ENCODE measurements at regions not wholly inside any gene's neighbourhood (a gene's known extent, or its start where the extent isn't known, plus 50 kb on each side); places are given as distances from the start of the nearest gene placed in this dataset.
"Not testable (repeated sequence)": the region's sequence is repeated elsewhere in the genome, so short reads cannot be mapped to it uniquely, and the experiment has no call there.

GRCh38 chr17:26936645-26937044, 357.3 kb upstream of the WSB1 start:
- not testable (repeated sequence) for H3K4me3 ChIP-seq, DNase-seq, H3K27ac ChIP-seq, H3K27me3 ChIP-seq, H3K36me3 ChIP-seq, H3K4me1 ChIP-seq
- peak; percentile 68 to 79 for ATAC-seq (ENCODE audit: low FRiP score in 2 of 2)
- WGBS, 2 donors, result 78 to 83% methylated on average over 4 of the region's 4 CpGs
- H3K9me3 ChIP-seq, result peaks cover 0 to 48% (median 18%) of the 10 kb centered on the region in 4 donors

GRCh38 chr17:26937750-26938322, 356.1 kb upstream of the WSB1 start:
- H3K4me1 ChIP-seq, H3K36me3 ChIP-seq, H3K27me3 ChIP-seq, H3K27ac ChIP-seq, H3K4me3 ChIP-seq, DNase-seq: not testable (repeated sequence)
- WGBS, 2 donors, result 14 to 38% methylated on average over 1 of the region's 1 CpG
- ATAC-seq (ENCODE audit: low FRiP score in 2 of 2), result peak; percentile 80 to 93
- peaks cover 0 to 48% (median 18%) of the 10 kb centered on the region in 4 donors for H3K9me3 ChIP-seq

- not testable (repeated sequence) for H3K36me3 ChIP-seq, H3K4me1 ChIP-seq, H3K27me3 ChIP-seq, H3K27ac ChIP-seq, H3K4me3 ChIP-seq, DNase-seq
- WGBS, 2 donors, result 83 to 84% methylated on average over 8 of the region's 8 CpGs
- peaks cover 0 to 48% (median 18%) of the 10 kb centered on the region in 4 donors for H3K9me3 ChIP-seq
- peak in 1 of 2 donors; percentile 50 for ATAC-seq (ENCODE audit: low FRiP score in 2 of 2)
Measured at GRCh38 chr17:26939755-26940154, 354.2 kb upstream of the WSB1 start.

- not testable (repeated sequence) for H3K4me3 ChIP-seq, H3K36me3 ChIP-seq, DNase-seq, H3K4me1 ChIP-seq, H3K27ac ChIP-seq, H3K27me3 ChIP-seq
- peaks cover 0 to 48% (median 18%) of the 10 kb centered on the region in 4 donors for H3K9me3 ChIP-seq
- peak; percentile 69 to 90 for ATAC-seq (ENCODE audit: low FRiP score in 2 of 2)
- WGBS, 2 donors, result 42 to 52% methylated on average over 2 of the region's 2 CpGs
Measured at GRCh38 chr17:26940587-26940986, 353.3 kb upstream of the WSB1 start.

GRCh38 chr17:26962255-26963162, 331.4 kb upstream of the WSB1 start:
- Histone ChIP-seq H3K36me3 (no peaks in the 10 kb centered on the region), H3K4me3 (no peak overlapping the region), H3K9me3 (peaks cover 0 to 6% (median 0%) of the 10 kb centered on the region in 4 donors), H3K27ac (no peak overlapping the region), H3K27me3 (peaks cover 0 to 11% (median 3%) of the 10 kb centered on the region in 4 donors), H3K4me1 (no peaks in the 10 kb centered on the region)
- ATAC-seq (ENCODE audit: low FRiP score in 2 of 2) (no peak), DNase-seq (peak in 1 of 2 donors; percentile 62)
- TF ChIP-seq CTCF (IDR thresholded peaks at IDR 0.05) (no peak), EP300 (IDR thresholded peaks at IDR 0.05) (no peak), POLR2AphosphoS5 (IDR thresholded peaks at IDR 0.05) (no peak), POLR2A (IDR thresholded peaks at IDR 0.05) (no peak)
- 32 to 44% methylated on average over 45 to 91 of the region's 91 CpGs for WGBS, 2 donors

GRCh38 chr17:26963163-26963503, 330.8 kb upstream of the WSB1 start:
- DNase-seq, result no peak
- Histone ChIP-seq H3K9me3 (peaks cover 0 to 6% (median 0%) of the 10 kb centered on the region in 4 donors), H3K4me3 (no peak overlapping the region), H3K4me1 (no peaks in the 10 kb centered on the region), H3K36me3 (no peaks in the 10 kb centered on the region), H3K27ac (no peak overlapping the region), H3K27me3 (peaks cover 0 to 11% (median 3%) of the 10 kb centered on the region in 4 donors)
- peak; percentile 32 to 77 for ATAC-seq (ENCODE audit: low FRiP score in 2 of 2)
- TF ChIP-seq EP300 (IDR thresholded peaks at IDR 0.05) (no peak), CTCF (IDR thresholded peaks at IDR 0.05) (no peak), POLR2AphosphoS5 (IDR thresholded peaks at IDR 0.05) (no peak), POLR2A (IDR thresholded peaks at IDR 0.05) (no peak)
- 45 to 50% methylated on average over 24 to 26 of the region's 26 CpGs for WGBS, 2 donors

GRCh38 chr17:26965898-26966624, 327.9 kb upstream of the WSB1 start:
- 64 to 70% methylated on average over 1 of the region's 1 CpG for WGBS, 2 donors
- H3K27ac ChIP-seq; H3K4me3 ChIP-seq; H3K4me1 ChIP-seq; DNase-seq; H3K36me3 ChIP-seq; H3K9me3 ChIP-seq; ATAC-seq (ENCODE audit: low FRiP score in 2 of 2): not testable (repeated sequence)
- H3K27me3 ChIP-seq, result peaks cover 0 to 11% (median 3%) of the 10 kb centered on the region in 4 donors

- 40 to 61% methylated on average over 2 of the region's 2 CpGs for WGBS, 2 donors
- H3K4me3 ChIP-seq; ATAC-seq (ENCODE audit: low FRiP score in 2 of 2); H3K27ac ChIP-seq; H3K9me3 ChIP-seq; H3K4me1 ChIP-seq; DNase-seq; H3K36me3 ChIP-seq: not testable (repeated sequence)
- H3K27me3 ChIP-seq, result peaks cover 0 to 11% (median 3%) of the 10 kb centered on the region in 4 donors
Measured at GRCh38 chr17:26966625-26967179, 327.2 kb upstream of the WSB1 start.

- not testable (repeated sequence) for H3K9me3 ChIP-seq, H3K4me1 ChIP-seq, H3K27me3 ChIP-seq, H3K4me3 ChIP-seq, H3K27ac ChIP-seq, H3K36me3 ChIP-seq
- DNase-seq (peak in 1 of 2 donors; percentile 72), ATAC-seq (ENCODE audit: low FRiP score in 2 of 2) (peak; percentile 17 to 63)
- WGBS, 2 donors, result 93 to 95% methylated on average over 22 to 27 of the region's 30 CpGs
Measured at GRCh38 chr17:26981845-26982425, 312.0 kb upstream of the WSB1 start.

All from upper lobe of left lung (tissue), 6 donors.